NCI-H748 (cell line): ENCODE measurements at regions not wholly inside any gene's neighbourhood (a gene's known extent, or its start where the extent isn't known, plus 50 kb on each side); places are given as distances from the start of the nearest gene placed in this dataset.

Source experiments
- DNase-seq: peaks from one replicate; lab custom pipeline; 2025; ENCODE audit not compliant: unreplicated experiment; lab: John Stamatoyannopoulos, UW

GRCh38 chr4:37054531-37055077 lies 189.9 kb upstream of the NWD2 start:
- peak; percentile 11 for DNase-seq

GRCh38 chr4:37058826-37059225 lies 185.7 kb upstream of the NWD2 start:
- no peak for DNase-seq

GRCh38 chr4:37066159-37066558 lies 178.4 kb upstream of the NWD2 start:
- DNase-seq, result peak; percentile 5

- no peak for DNase-seq
Measured at GRCh38 chr4:37068580-37068979, 176.0 kb upstream of the NWD2 start.

GRCh38 chr4:37070041-37070440 lies 174.5 kb upstream of the NWD2 start:
- DNase-seq, result no peak

- no peak for DNase-seq
Measured at GRCh38 chr4:37071576-37071975, 173.0 kb upstream of the NWD2 start.

- DNase-seq, result no peak
Measured at GRCh38 chr4:37073226-37073840, 171.2 kb upstream of the NWD2 start.

- no peak for DNase-seq
Measured at GRCh38 chr4:37082912-37083311, 161.6 kb upstream of the NWD2 start.

GRCh38 chr4:37095925-37096324 lies 148.6 kb upstream of the NWD2 start:
- DNase-seq, result no peak

- no peak for DNase-seq
Measured at GRCh38 chr4:37101182-37101581, 143.4 kb upstream of the NWD2 start.

GRCh38 chr4:37101686-37102085 lies 142.9 kb upstream of the NWD2 start:
- DNase-seq, result no peak

- DNase-seq, result no peak
Measured at GRCh38 chr4:37109756-37110155, 134.8 kb upstream of the NWD2 start.

- DNase-seq, result no peak
Measured at GRCh38 chr4:37124800-37125199, 119.7 kb upstream of the NWD2 start.

GRCh38 chr4:37126051-37126450 lies 118.5 kb upstream of the NWD2 start:
- DNase-seq, result no peak

- no peak for DNase-seq
Measured at GRCh38 chr4:37130465-37130864, 114.1 kb upstream of the NWD2 start.

GRCh38 chr4:37132351-37132974 lies 112.1 kb upstream of the NWD2 start:
- DNase-seq, result no peak

- DNase-seq, result no peak
Measured at GRCh38 chr4:37132975-37133360, 111.6 kb upstream of the NWD2 start.

GRCh38 chr4:37138019-37138653 lies 106.4 kb upstream of the NWD2 start:
- DNase-seq, result no peak

- DNase-seq, result no peak
Measured at GRCh38 chr4:37138789-37139188, 105.8 kb upstream of the NWD2 start.

GRCh38 chr4:37139987-37140386 lies 104.6 kb upstream of the NWD2 start:
- DNase-seq, result no peak

- DNase-seq, result no peak
Measured at GRCh38 chr4:37146260-37146659, 98.3 kb upstream of the NWD2 start.

- DNase-seq, result peak; percentile 2
Measured at GRCh38 chr4:37157476-37158167, 86.9 kb upstream of the NWD2 start.
